ENCODE measurements at regions not wholly inside any gene's neighbourhood (a gene's known extent, or its start where the extent isn't known, plus 50 kb on each side); places are given as distances from the start of the nearest gene placed in this dataset.

- TF ChIP-seq, protein P1, sequence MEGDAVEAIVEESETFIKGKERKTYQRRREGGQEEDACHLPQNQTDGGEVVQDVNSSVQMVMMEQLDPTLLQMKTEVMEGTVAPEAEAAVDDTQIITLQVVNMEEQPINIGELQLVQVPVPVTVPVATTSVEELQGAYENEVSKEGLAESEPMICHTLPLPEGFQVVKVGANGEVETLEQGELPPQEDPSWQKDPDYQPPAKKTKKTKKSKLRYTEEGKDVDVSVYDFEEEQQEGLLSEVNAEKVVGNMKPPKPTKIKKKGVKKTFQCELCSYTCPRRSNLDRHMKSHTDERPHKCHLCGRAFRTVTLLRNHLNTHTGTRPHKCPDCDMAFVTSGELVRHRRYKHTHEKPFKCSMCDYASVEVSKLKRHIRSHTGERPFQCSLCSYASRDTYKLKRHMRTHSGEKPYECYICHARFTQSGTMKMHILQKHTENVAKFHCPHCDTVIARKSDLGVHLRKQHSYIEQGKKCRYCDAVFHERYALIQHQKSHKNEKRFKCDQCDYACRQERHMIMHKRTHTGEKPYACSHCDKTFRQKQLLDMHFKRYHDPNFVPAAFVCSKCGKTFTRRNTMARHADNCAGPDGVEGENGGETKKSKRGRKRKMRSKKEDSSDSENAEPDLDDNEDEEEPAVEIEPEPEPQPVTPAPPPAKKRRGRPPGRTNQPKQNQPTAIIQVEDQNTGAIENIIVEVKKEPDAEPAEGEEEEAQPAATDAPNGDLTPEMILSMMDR (IDR thresholded peaks at IDR 0.05; ENCODE audit: extremely low read depth, missing control alignments): no peak
- no peak for DNase-seq (ENCODE audit: low spot score)
These were observed 719.0 kb downstream of the RWDD3 start for GRCh38 chr1:95953015-95953414.

- TF ChIP-seq, protein P1 (IDR thresholded peaks at IDR 0.05; ENCODE audit: extremely low read depth, missing control alignments): no peak
- DNase-seq (ENCODE audit: low spot score): no peak
These were observed 720.6 kb downstream of the RWDD3 start for GRCh38 chr1:95954585-95954984.

GRCh38 chr1:95956215-95956614 lies 722.2 kb downstream of the RWDD3 start:
- TF ChIP-seq, protein P1 (IDR thresholded peaks at IDR 0.05; ENCODE audit: extremely low read depth, missing control alignments): no peak
- DNase-seq (ENCODE audit: low spot score): no peak

- TF ChIP-seq, protein P1 (IDR thresholded peaks at IDR 0.05; ENCODE audit: extremely low read depth, missing control alignments): no peak
These were observed 723.7 kb downstream of the RWDD3 start for GRCh38 chr1:95957748-95958147.

DNA sequence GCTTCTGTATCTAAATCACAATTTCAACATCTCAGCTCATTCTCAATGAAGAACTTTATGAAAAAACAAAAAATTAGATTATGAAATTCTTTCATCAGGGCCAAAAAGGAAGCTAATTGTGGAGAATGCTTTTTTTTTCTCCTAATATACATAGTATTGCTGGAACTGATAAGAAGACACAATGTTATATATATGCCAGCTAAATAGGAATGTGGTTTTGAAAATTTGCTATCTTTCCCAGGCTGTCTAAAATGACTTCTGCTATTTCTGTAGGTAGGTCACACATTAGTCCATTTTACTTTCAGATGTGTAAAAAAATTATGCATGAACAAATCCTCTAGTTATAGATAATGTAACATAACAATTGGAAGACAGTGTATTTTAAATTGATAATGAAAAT lies 732.9 kb downstream of the RWDD3 start:
- DNase-seq (ENCODE audit: low spot score): no peak
- TF ChIP-seq, protein P1 (IDR thresholded peaks at IDR 0.05; ENCODE audit: extremely low read depth, missing control alignments): no peak

More at GRCh38 chr1:95957748-95958147, 723.7 kb downstream of the RWDD3 start:
- no peak for DNase-seq (ENCODE audit: low spot score)

- TF ChIP-seq, protein P1 (IDR thresholded peaks at IDR 0.05; ENCODE audit: extremely low read depth, missing control alignments): no peak
- DNase-seq (ENCODE audit: low spot score): no peak
These were observed 740.6 kb downstream of the RWDD3 start for GRCh38 chr1:95974586-95974985.

- TF ChIP-seq, protein P1 (IDR thresholded peaks at IDR 0.05; ENCODE audit: extremely low read depth, missing control alignments): no peak
- DNase-seq (ENCODE audit: low spot score): no peak
These were observed 738.9 kb upstream of the PTBP2 start for GRCh38 chr1:95982711-95983110.

Measured in GM20000 (cell line).